Kidney (tissue), 13 donors: ENCODE measurements at regions not wholly inside any gene's neighbourhood (a gene's known extent, or its start where the extent isn't known, plus 50 kb on each side); places are given as distances from the start of the nearest gene placed in this dataset.

Source experiments
- DNase-seq, 5 donors: peaks; one replicate each; pipeline ENCODE4 v3.0.0-alpha.2; 2013 to 2020
- FAIRE-seq: peaks from 2 replicates; lab custom pipeline; 2012; peaks lifted over from hg19 to GRCh38; lab: Jason Lieb, UNC
- H3K27ac ChIP-seq, 2 donors: one replicate each; pipeline ENCODE4 v1.7.0; 2013; ENCODE audit warnings: low read depth in 2 of 2, low read length in 2 of 2, inconsistent platforms in 1 of 2
- H3K27me3 ChIP-seq: one replicate; pipeline ENCODE4 v1.7.1; 2013; ENCODE audit warnings: low read length, inconsistent platforms; ENCODE audit not compliant: control insufficient read depth, insufficient read depth
- H3K36me3 ChIP-seq, 3 donors: one replicate each; pipeline versions ENCODE4 v1.7.0 to v1.7.1; 2013; ENCODE audit warnings: low read length in 3 of 3, control low read depth in 1 of 3, inconsistent platforms in 1 of 3; ENCODE audit not compliant: insufficient read depth in 3 of 3, control insufficient read depth in 2 of 3
- H3K4me1 ChIP-seq, 3 donors: one replicate each; pipeline versions ENCODE4 v1.7.0 to v1.7.1; 2013; ENCODE audit warnings: low read length in 3 of 3, inconsistent platforms in 1 of 3, low read depth in 1 of 3; ENCODE audit not compliant: control insufficient read depth in 2 of 3, insufficient read depth in 2 of 3
- H3K4me3 ChIP-seq, 3 donors: one replicate each; pipeline versions ENCODE4 v1.7.0 to v1.8.1; 2013; ENCODE audit warnings: low read length in 3 of 3, control low read depth in 1 of 3, inconsistent platforms in 1 of 3
- H3K9ac ChIP-seq, 3 donors: one replicate each; pipeline versions ENCODE4 v1.7.0 to v1.7.1; 2013; ENCODE audit warnings: low read length in 3 of 3, control low read depth in 1 of 3, inconsistent platforms in 1 of 3
- H3K9me3 ChIP-seq, 3 donors: one replicate each; pipeline versions ENCODE4 v1.7.0 to v1.7.1; 2013; ENCODE audit warnings: low read length in 3 of 3, control low read depth in 1 of 3, inconsistent platforms in 1 of 3; ENCODE audit not compliant: control insufficient read depth in 2 of 3, insufficient read depth in 1 of 3
- CTCF ChIP-seq: IDR thresholded peaks from 3 replicates; pipeline ENCODE4 v1.5.1; 2012; ENCODE audit warnings: mild to moderate bottlenecking, moderate library complexity, borderline replicate concordance; ENCODE audit not compliant: insufficient read depth; ENCODE audit errors: extremely low read depth
- intact Hi-C: fragments of 100-400 bp; cut with DNase I; formaldehyde crosslinking; loops from one replicate; pipeline ENCODE4 v1.11.1; 2022
- donor health status: control.
- donor health status: control.
- donor health status: control.
- donor health status: control.
- donor health status: control.
- donor health status: DM: yes; HTN: yes; CAD: no.
- donor health status: Normal renal cell carcinoma (clear cell type).

GRCh38 chr2:16094811-16095210 is 154.5 kb downstream of the MYCN start:
- H3K9me3 ChIP-seq = no peaks in the 10 kb centered on the region
- H3K4me3 ChIP-seq = peak overlapping the region in 1 of 3 donors; percentile 1
- FAIRE-seq (no peak), DNase-seq (no peak)
- peak overlapping the region; percentile 37 to 49 for H3K27ac ChIP-seq
- no peak for TF ChIP-seq CTCF
- peak overlapping the region in 1 of 3 donors; percentile 53 for H3K9ac ChIP-seq
- H3K4me1 ChIP-seq = peaks cover 0 to 27% (median 17%) of the 10 kb centered on the region in 3 donors
- no peaks in the 10 kb centered on the region for H3K27me3 ChIP-seq
- intact Hi-C loops = no loop called here
- no peaks in the 10 kb centered on the region for H3K36me3 ChIP-seq

GRCh38 chr2:16093639-16094529 is 153.5 kb downstream of the MYCN start:
- H3K27ac ChIP-seq = peak overlapping the region in 1 of 2 donors; percentile 51
- peaks cover 0 to 27% (median 17%) of the 10 kb centered on the region in 3 donors for H3K4me1 ChIP-seq
- no peaks in the 10 kb centered on the region for H3K9me3 ChIP-seq
- H3K36me3 ChIP-seq = no peaks in the 10 kb centered on the region
- H3K27me3 ChIP-seq = no peaks in the 10 kb centered on the region
- peak in 4 of 5 donors; percentile 72 to 82 (median 78) for DNase-seq
- FAIRE-seq = no peak
- peak overlapping the region in 1 of 3 donors; percentile 53 for H3K9ac ChIP-seq
- peak overlapping the region in 1 of 3 donors; percentile 21 for H3K4me3 ChIP-seq
- no peak for TF ChIP-seq CTCF
- intact Hi-C loops = no loop called here

GRCh38 chr2:16092861-16093638 is 152.7 kb downstream of the MYCN start:
- H3K9me3 ChIP-seq = no peaks in the 10 kb centered on the region
- no peaks in the 10 kb centered on the region for H3K36me3 ChIP-seq
- DNase-seq = no peak
- no peaks in the 10 kb centered on the region for H3K27me3 ChIP-seq
- no peak for FAIRE-seq
- intact Hi-C loops = no loop called here
- H3K27ac ChIP-seq = no peak overlapping the region
- TF ChIP-seq CTCF = no peak
- peaks cover 0 to 27% (median 17%) of the 10 kb centered on the region in 3 donors for H3K4me1 ChIP-seq
- no peak overlapping the region for H3K9ac ChIP-seq
- H3K4me3 ChIP-seq = no peak overlapping the region
